SK-N-SH (cell line): ENCODE measurements at regions not wholly inside any gene's neighbourhood (a gene's known extent, or its start where the extent isn't known, plus 50 kb on each side); places are given as distances from the start of the nearest gene placed in this dataset.

ENCODE experiments used
- CTCF ChIA-PET: fragments of 300-600, 350-600 bp; formaldehyde crosslinking; extraction: SDS; loops from one replicate; lab custom pipeline; 2021; lab: Yijun Ruan, JAX
- POLR2A ChIA-PET: fragments of 350-600 bp; sonication (Branson Sonifier 250); formaldehyde crosslinking; extraction: SDS; loops from one replicate; lab custom pipeline; 2020; ENCODE audit warnings: antibody characterized with exemption, inconsistent platforms; lab: Yijun Ruan, JAX
- DNase-seq: peaks from one replicate; pipeline ENCODE4 v3.0.0; 2012
- H2AFZ ChIP-seq: fragments of 200-600 bp; sonication (generic); 2 replicates; pipeline ENCODE4 v1.8.1; 2016; ENCODE audit warnings: antibody characterized with exemption, mild to moderate bottlenecking, low read depth
- H3F3A ChIP-seq: fragments of 200-600 bp; sonication (generic); replicated peaks from 2 replicates; pipeline ENCODE3; 2016; ENCODE audit warnings: antibody characterized with exemption, mild to moderate bottlenecking; ENCODE audit not compliant: insufficient read depth
- H3K27ac ChIP-seq, 2 experiments: fragments of 200-500 bp in 1 of 2; fragments of 200-600 bp in 1 of 2; sonication (Bioruptor generic) in 1 of 2; sonication (generic), shearing (Covaris generic) in 1 of 2; 2 replicates each; pipeline versions ENCODE4 v1.5.1 to v1.6.1; 2014 to 2016; ENCODE audit warnings: low read depth in 2 of 2, inconsistent platforms in 1 of 2, low read length in 1 of 2, mild to moderate bottlenecking in 1 of 2, mixed read lengths in 1 of 2
- H3K27me3 ChIP-seq: fragments of 200-600 bp; sonication (generic), shearing (Covaris generic); 2 replicates; pipeline ENCODE4 v1.6.1; 2016; ENCODE audit warnings: mixed run types; ENCODE audit not compliant: insufficient read depth
- H3K36me3 ChIP-seq, 2 experiments: fragments of 200-500 bp in 1 of 2; fragments of 200-600 bp in 1 of 2; sonication (Bioruptor generic) in 1 of 2; sonication (generic) in 1 of 2; replicated peaks in 1 of 2; 2 replicates each; pipeline versions ENCODE3 to v1.5.1; 2014 to 2016; ENCODE audit warnings: low read length in 1 of 2, mild to moderate bottlenecking in 1 of 2; ENCODE audit not compliant: insufficient read depth in 2 of 2, control insufficient read depth in 1 of 2
- H3K4me1 ChIP-seq, 2 experiments: fragments of 200-500 bp in 1 of 2; fragments of 200-600 bp in 1 of 2; sonication (Bioruptor generic) in 1 of 2; sonication (generic), shearing (Covaris generic) in 1 of 2; 2 replicates each; pipeline versions ENCODE4 v1.5.1 to v1.6.1; 2014 to 2016; ENCODE audit warnings: low read depth in 1 of 2, low read length in 1 of 2, mixed run types in 1 of 2; ENCODE audit not compliant: insufficient read depth in 2 of 2, control insufficient read depth in 1 of 2
- H3K4me2 ChIP-seq: fragments of 200-600 bp; sonication (generic), shearing (Covaris generic); 2 replicates; pipeline ENCODE4 v1.6.1; 2017; ENCODE audit warnings: mixed run types
- H3K4me3 ChIP-seq, 2 experiments: fragments of 200-500 bp in 1 of 2; fragments of 200-600 bp in 1 of 2; sonication (Bioruptor generic) in 1 of 2; sonication (generic), shearing (Covaris generic) in 1 of 2; 2 replicates each; pipeline versions ENCODE4 v1.5.1 to v1.8.1; 2014 to 2016; ENCODE audit warnings: low read depth in 2 of 2, inconsistent platforms in 1 of 2, low read length in 1 of 2, mild to moderate bottlenecking in 1 of 2, mixed read lengths in 1 of 2, moderate library complexity in 1 of 2
- H3K79me2 ChIP-seq: fragments of 200-600 bp; sonication (generic); 2 replicates; pipeline ENCODE4 v1.8.1; 2017; ENCODE audit warnings: mild to moderate bottlenecking; ENCODE audit not compliant: insufficient read depth
- H3K9ac ChIP-seq: fragments of 200-600 bp; sonication (generic); 2 replicates; pipeline ENCODE4 v1.6.1; 2017; ENCODE audit warnings: mixed run types
- H3K9me2 ChIP-seq: fragments of 200-600 bp; sonication (generic); 2 replicates; pipeline ENCODE4 v1.6.1; 2017; ENCODE audit warnings: mixed run types
- H3K9me3 ChIP-seq: fragments of 200-600 bp; sonication (generic); 2 replicates; pipeline ENCODE4 v1.6.1; 2017; ENCODE audit warnings: mixed run types, mild to moderate bottlenecking, moderate library complexity
- H4K20me1 ChIP-seq: fragments of 200-600 bp; sonication (generic); 2 replicates; pipeline ENCODE4 v1.6.1; 2017; ENCODE audit warnings: mild to moderate bottlenecking, mixed run types; ENCODE audit not compliant: insufficient read depth
- CHD2 ChIP-seq: fragments of 150-350 bp; IDR thresholded peaks from 2 replicates; pipeline ENCODE4 v1.6.1; 2018; ENCODE audit warnings: low read length; ENCODE audit not compliant: partially characterized antibody
- EZH2phosphoT487 ChIP-seq: fragments of 200-600 bp; sonication (generic); IDR thresholded peaks from 2 replicates; pipeline ENCODE4 v1.6.1; 2017; ENCODE audit warnings: low read depth, mixed run types, mild to moderate bottlenecking, antibody characterized with exemption, moderate library complexity, borderline replicate concordance
- FOXJ3 ChIP-seq: sonication (generic); formaldehyde crosslinking; IDR thresholded peaks from 2 replicates; pipeline ENCODE4 v1.5.1; 2020; ENCODE audit warnings: mild to moderate bottlenecking, missing genetic modification reagents
- GATA2 ChIP-seq: sonication (generic); formaldehyde crosslinking; IDR thresholded peaks from 2 replicates; pipeline ENCODE4 v1.5.0; 2020; ENCODE audit warnings: mild to moderate bottlenecking, missing genetic modification reagents
- MEF2A ChIP-seq: IDR thresholded peaks from 2 replicates; pipeline ENCODE4 v1.4.0; 2012; ENCODE audit warnings: low read depth, borderline replicate concordance
- REST ChIP-seq: IDR thresholded peaks from 2 replicates; pipeline ENCODE4 v1.6.1; 2012; ENCODE audit warnings: mild to moderate bottlenecking, low read depth, low read length, moderate library complexity
- USF2 ChIP-seq: fragments of 150-350 bp; IDR thresholded peaks from 2 replicates; pipeline ENCODE4 v1.6.1; 2017; ENCODE audit warnings: antibody characterized with exemption, low read length, low read depth, borderline replicate concordance
- YY1 ChIP-seq: IDR thresholded peaks from 2 replicates; pipeline ENCODE4 v1.4.0; 2012; ENCODE audit warnings: low read depth, mild to moderate bottlenecking
- WGBS: methylation state at CpG from one replicate; pipeline ENCODE4 v1.1.6; 2017; ENCODE audit warnings: low lambda C conversion rate; 5-methylcytosine and 5-hydroxymethylcytosine counted together

- H3K27me3 ChIP-seq, result peaks cover 43% of the 10 kb centered on the region
- CTCF ChIA-PET, result no interaction called here
- H3K4me3 ChIP-seq, result no peak overlapping the region
- no peak overlapping the region for H3K27ac ChIP-seq
- no peak overlapping the region for H3K4me2 ChIP-seq
- H3K36me3 ChIP-seq, result no peaks in the 10 kb centered on the region
- H3K9ac ChIP-seq, result no peak overlapping the region
- TF ChIP-seq USF2, result no peak
- TF ChIP-seq CHD2, result no peak
- TF ChIP-seq, all 33 proteins: peak for 0
- Histone ChIP-seq H3K79me2 (no peaks in the 10 kb centered on the region), H3K9me3 (no peaks in the 10 kb centered on the region), H4K20me1 (no peaks in the 10 kb centered on the region), H3F3A (no peaks in the 10 kb centered on the region), H3K4me1 (no peaks in the 10 kb centered on the region), H2AFZ (no peak overlapping the region), H3K9me2 (no peaks in the 10 kb centered on the region)
- WGBS, result 42% methylated on average over 13 of the region's 28 CpGs
- POLR2A ChIA-PET, result no interaction called here
- DNase-seq, result no peak
Measured at GRCh38 chr18:78781601-78781960, 198.0 kb upstream of the SALL3 start.

- POLR2A ChIA-PET, result no interaction called here
- H3K27ac ChIP-seq, result no peak overlapping the region
- H3K9ac ChIP-seq, result no peak overlapping the region
- no peaks in the 10 kb centered on the region for H3F3A ChIP-seq
- no peak for DNase-seq
- H3K4me3 ChIP-seq, result no peak overlapping the region
- no peaks in the 10 kb centered on the region for H3K9me3 ChIP-seq
- peaks cover 48% of the 10 kb centered on the region for H3K27me3 ChIP-seq
- WGBS, result 6% methylated on average over 9 of the region's 21 CpGs
- no peaks in the 10 kb centered on the region for H3K79me2 ChIP-seq
- no peaks in the 10 kb centered on the region for H3K36me3 ChIP-seq
- TF ChIP-seq REST (no peak), USF2 (no peak), EZH2phosphoT487 (no peak), CHD2 (no peak), FOXJ3 (CRISPR knock-in tag) (no peak), YY1 (no peak), MEF2A (no peak), GATA2 (no peak)
- no peaks in the 10 kb centered on the region for H3K9me2 ChIP-seq
- no peaks in the 10 kb centered on the region for H4K20me1 ChIP-seq
- no peaks in the 10 kb centered on the region for H3K4me1 ChIP-seq
- no peak overlapping the region for H3K4me2 ChIP-seq
- H2AFZ ChIP-seq, result no peak overlapping the region
- CTCF ChIA-PET, result no interaction called here
Measured at GRCh38 chr18:78782951-78783563, 196.6 kb upstream of the SALL3 start.
